NCI-H82 treated with DMSO at 0.1 percent for 48 hours (cell line): ENCODE measurements at regions not wholly inside any gene's neighbourhood (a gene's known extent, or its start where the extent isn't known, plus 50 kb on each side); places are given as distances from the start of the nearest gene placed in this dataset.
"Not testable (repeated sequence)": the region's sequence is repeated elsewhere in the genome, so short reads cannot be mapped to it uniquely, and the experiment has no call there.

ENCODE experiments used
- DNase-seq: peaks from one replicate; lab custom pipeline; 2025; ENCODE audit not compliant: unreplicated experiment; lab: John Stamatoyannopoulos, UW

- DNase-seq = no peak
Measured at GRCh38 chr4:159780196-159780922, 677.5 kb downstream of the RAPGEF2 start.

DNA sequence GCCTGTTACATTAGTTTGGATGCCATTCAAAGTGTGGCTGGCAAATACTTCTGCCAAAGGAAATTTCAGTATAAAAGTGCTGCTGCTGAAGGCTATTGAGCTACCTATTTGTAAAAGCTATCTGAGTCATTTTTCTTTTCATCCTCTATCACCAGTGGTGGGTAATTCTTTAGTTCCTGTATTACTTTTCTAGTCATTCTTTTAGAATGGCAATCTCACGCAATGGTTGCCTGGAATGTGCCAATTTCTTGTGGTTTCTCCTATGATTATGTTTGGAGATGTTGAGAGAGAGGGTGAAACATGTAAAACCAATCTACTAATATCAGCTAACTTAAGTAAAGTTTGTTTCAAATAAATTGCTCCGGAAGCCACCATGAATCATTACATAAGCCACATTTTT is 685.0 kb downstream of the RAPGEF2 start:
- DNase-seq = no peak

- DNase-seq = no peak
Measured at GRCh38 chr4:159791334-159791733, 688.5 kb downstream of the RAPGEF2 start.

GRCh38 chr4:159804592-159804991 is 701.7 kb downstream of the RAPGEF2 start:
- not testable (repeated sequence) for DNase-seq

DNA sequence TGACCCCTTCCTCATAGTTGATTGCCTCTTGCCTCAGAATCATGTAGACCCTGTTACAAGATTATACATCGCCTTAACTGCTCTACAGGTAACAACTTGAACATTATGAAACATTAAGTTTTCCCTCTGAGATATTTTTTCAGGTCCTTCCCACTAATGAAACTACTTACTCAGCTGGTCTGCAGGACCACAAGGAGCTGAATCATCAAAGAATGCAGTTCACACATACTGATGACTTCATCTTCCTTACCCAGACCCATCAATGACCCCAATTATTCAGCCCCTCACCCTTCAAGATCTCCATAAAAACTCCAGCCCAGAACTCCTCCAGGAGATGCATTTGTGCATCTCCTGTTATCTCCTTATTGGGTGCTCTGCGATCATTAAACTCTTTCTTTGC is 720.9 kb downstream of the RAPGEF2 start:
- no peak for DNase-seq

DNA sequence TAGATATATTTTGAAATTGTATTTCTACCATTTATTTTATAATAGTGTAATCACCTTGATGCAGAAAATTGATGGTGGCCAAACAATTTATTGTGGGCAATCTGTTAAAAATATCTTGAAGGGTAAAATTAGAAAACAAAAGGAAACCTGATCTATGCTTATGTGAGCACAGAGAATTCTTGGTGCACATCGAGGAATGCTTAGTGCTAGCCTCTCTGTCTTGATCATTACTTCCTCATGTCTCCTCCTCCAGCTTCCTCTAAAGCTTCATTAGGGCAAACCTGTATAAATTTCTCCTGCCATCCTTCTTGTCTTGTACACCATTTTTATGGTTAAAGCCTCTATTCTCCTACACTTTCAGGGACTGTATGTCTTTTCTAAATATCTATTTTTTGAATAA is 725.8 kb downstream of the RAPGEF2 start:
- no peak for DNase-seq

GRCh38 chr4:159829184-159829583 is 726.3 kb downstream of the RAPGEF2 start:
- no peak for DNase-seq

GRCh38 chr4:159837071-159837470 is 734.2 kb downstream of the RAPGEF2 start:
- DNase-seq = no peak

GRCh38 chr4:159855731-159856130 is 752.9 kb downstream of the RAPGEF2 start:
- DNase-seq = peak; percentile 12

DNA sequence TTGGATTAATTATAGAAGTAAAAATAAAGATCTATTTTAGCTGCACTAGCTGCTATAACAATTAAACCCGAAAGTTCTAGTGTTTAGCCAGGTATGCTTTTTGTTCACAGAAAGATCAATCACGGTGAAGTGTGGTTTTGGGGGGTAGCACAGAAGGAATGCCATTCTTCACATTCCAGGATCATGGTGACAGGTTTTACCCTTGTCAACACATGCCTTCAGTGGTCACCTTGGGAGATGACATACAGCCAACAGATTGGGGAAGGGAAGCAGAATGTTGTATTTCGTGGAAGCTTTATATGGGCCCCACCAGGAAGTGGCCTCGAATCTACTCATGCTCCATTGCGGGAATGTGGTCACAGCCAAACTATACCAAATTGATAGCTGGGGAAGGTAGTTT is 753.6 kb downstream of the RAPGEF2 start:
- no peak for DNase-seq

DNA sequence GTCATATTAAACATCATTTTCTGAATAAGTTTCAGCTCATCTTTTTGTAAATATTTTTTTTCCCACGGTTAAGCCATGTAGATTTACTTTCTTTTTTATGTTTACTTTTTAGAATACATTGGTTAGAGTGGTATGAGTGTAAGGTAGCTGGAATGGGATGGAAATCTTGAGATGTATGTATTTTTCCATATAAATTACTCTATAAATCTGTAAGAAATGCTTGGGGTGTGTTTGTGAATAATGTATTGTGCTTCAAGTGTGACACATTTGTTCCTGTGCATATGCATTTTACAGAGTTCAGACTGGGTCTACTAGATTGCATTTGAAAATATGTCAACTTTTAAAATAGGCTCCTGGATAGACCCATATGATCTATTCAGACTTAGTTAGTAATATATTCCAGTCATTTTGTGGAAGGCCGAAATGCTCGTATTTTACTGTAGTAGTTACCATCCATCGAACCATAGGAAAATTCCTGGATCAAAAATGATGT is 756.8 kb downstream of the RAPGEF2 start:
- DNase-seq = no peak

DNA sequence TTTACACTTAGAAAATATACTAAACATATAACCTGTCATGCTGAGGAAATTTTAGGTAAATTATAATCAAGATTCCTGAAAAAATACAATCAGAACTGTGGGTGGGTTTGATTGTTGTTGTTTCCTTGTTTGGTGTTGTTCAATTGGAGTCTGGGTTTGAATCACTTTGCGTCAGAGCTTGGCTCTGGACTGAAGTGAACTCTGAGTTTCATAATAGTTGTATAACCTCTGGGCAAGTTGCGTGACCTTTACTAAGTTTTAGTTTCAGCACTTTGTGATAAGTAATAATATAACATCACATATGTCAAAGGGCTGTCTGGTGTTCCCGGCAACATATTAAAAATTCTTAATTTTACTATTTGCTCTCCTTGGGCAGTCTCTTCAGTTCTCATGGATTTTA is 758.1 kb downstream of the RAPGEF2 start:
- no peak for DNase-seq

DNA sequence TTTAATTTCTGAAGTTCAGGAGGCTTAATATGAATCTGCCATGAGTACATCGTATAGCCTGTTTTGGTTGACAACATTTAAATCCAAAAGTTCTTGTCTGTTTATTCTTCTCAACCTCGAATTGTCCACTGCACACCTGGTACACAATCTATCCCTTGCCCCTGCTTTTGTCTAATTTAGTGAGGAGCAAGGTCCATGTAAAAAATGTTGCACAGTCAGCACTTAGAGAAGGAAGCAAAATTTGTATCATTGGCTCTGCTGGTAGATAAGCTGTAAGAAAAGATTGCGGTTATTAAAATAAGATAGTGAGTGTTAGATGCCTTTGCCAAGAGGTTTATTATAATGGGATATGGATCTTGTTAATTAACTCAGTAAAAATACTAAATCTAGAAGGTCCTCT is 761.5 kb downstream of the RAPGEF2 start:
- no peak for DNase-seq

DNA sequence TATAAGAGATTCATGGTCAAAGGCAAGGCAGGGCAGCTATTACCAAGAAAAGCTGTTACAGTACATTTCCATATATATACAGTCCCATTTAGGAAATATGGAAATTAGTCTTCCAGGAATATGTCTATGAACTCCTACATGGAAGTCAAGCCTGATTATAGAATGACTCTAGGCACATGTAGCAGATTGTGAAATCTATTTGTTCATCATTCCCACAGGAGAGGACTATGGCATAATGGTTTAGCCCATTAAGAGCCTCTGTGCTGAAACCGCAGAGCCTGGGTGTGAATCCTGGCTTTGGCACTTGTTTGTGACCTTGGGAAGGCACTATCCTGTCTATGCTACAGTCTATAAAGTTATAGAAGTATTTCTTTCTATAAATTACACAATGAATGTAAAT is 764.8 kb downstream of the RAPGEF2 start:
- no peak for DNase-seq

DNA sequence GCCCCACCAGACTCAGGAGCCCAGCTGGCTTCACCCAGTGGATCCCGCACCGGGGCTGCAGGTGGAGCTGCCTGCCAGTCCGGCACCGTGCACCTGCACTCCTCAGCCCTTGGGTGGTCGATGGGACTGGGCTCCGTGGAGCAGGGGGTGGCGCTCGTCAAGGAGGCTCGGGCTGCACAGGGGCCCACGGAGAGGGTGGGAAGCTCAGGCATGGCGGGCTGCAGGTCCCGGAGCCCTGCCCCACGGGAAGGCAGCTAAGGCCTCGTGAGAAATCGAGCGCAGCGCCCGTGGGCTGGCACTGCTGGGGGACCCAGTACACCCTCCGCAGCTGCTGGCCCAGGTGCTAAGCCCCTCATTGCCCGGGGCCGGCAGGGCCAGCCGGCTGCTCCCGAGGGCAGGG is 766.1 kb downstream of the RAPGEF2 start:
- not testable (repeated sequence) for DNase-seq

DNA sequence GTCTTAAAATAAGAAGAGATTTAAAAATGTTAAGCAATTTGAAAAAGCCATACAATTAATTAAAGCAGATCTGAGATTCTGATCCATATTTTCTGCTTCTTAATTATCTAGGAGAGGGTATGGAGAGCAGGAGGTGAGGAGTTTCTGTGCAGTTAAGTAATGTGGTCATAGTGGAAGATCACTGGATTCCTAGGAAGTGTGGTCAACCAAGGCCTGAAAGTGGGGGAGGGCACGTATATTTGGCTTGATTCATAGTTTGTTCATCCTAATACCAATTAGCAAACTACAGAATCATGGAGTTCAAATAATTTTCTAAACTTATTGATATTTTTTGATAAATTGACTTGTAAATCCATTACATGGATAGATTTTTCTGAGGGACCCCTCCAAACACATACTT is 768.3 kb downstream of the RAPGEF2 start:
- no peak for DNase-seq

DNA sequence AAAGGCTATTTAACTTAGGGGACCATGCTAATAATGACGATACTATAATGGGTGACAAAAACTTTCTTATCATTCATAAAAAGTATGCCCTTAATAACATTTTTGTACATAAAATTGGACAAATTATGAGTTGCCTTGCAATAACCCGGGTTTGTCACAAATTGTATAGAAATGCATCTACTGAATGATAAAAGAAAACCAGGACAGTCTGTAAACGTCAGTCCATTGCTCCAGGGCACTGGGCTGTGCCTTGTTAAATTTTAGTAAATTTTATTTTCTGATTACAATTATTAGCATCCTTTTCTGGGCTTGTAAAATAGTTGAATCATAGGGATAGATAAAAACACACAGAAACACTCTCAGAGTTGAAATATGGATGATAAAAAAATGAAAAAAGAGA is 778.3 kb downstream of the RAPGEF2 start:
- no peak for DNase-seq

DNA sequence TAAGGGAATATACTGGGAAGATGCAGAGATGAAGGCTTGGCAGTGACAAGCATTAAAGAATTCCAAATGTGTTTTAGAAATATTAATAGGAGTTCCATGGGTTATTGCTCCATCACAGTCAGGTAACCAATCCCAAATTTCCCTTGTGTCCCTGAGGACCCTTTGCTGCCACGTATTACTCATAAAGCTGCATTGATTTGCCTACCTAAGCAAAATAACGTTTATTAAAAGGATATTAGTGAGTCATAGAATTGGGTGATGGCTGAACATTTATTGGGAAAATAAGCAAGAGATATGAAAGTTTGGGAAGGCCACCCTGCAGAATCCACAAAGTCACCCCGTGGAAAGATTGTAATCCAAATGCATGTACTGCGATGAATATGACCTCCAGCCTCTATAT is 782.1 kb downstream of the RAPGEF2 start:
- no peak for DNase-seq

GRCh38 chr4:159899596-159899995 is 796.7 kb downstream of the RAPGEF2 start:
- no peak for DNase-seq

GRCh38 chr4:159900562-159900961 is 797.7 kb downstream of the RAPGEF2 start:
- no peak for DNase-seq

DNA sequence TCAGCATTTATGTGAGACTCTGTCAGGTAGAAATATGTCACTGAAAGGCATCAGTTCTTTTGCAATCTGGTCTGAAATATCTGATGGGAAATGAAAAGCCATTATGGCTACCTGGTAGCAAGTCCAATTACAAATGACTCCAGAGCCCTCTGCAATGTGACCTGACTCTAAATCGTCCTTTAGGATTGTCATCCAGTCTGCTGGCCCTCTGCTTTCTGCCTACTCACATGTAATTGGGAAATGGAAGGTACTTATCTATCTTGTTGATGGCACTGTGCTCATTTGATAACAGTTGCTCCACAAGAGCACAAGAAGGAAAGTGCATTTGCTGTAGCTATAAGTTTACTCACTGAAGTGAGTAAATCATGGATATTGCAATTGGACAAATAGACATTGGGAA is 799.8 kb downstream of the RAPGEF2 start:
- DNase-seq = no peak

DNA sequence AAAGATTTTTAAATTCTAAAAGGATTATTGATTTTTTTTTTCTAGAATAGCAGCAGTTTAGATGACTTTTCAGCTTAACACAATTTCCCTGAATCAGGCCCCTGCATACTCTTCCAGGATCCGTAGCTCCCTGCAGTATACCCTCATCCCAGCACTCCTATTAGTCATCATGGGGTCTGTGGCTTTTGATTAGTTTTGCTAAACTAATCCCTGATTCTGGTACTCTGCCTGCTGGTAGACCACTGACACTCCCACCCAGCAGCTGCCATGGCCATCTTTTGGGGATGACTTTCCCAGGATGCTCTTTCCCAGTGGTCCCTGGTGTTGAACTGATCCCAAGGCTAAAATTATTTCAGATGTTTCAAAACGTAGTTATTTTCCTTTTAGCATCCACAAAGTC is 802.0 kb downstream of the RAPGEF2 start:
- no peak for DNase-seq

- no peak for DNase-seq
Measured at GRCh38 chr4:159906051-159906450, 803.2 kb downstream of the RAPGEF2 start.
